Ovary (tissue), 7 donors: ENCODE measurements at regions not wholly inside any gene's neighbourhood (a gene's known extent, or its start where the extent isn't known, plus 50 kb on each side); places are given as distances from the start of the nearest gene placed in this dataset.

Source experiments
- DNase-seq, 5 donors: peaks; one replicate each; pipeline ENCODE4 v3.0.0-alpha.2; 2019 to 2020
- H3K27ac ChIP-seq, 2 donors: fragments of 200-600 bp; one replicate each; pipeline versions ENCODE4 v1.5.1 to v1.8.0; 2019 to 2022
- H3K27me3 ChIP-seq: fragments of 200-600 bp; one replicate; pipeline ENCODE4 v1.8.0; 2022
- H3K36me3 ChIP-seq: fragments of 200-600 bp; sonication (generic); one replicate; pipeline ENCODE4 v1.5.1; 2019
- H3K4me1 ChIP-seq: one replicate; pipeline ENCODE4 v1.8.1; 2013; ENCODE audit warnings: mild to moderate bottlenecking, moderate library complexity; ENCODE audit not compliant: insufficient read depth
- H3K4me3 ChIP-seq: fragments of 200-600 bp; sonication (generic); one replicate; pipeline ENCODE4 v1.5.1; 2017
- H3K9me3 ChIP-seq, 2 donors: fragments of 200-600 bp in 1 of 2; sonication (generic) in 1 of 2; one replicate each; pipeline versions ENCODE4 v1.5.1 to v1.8.1; 2013 to 2019; ENCODE audit warnings: mild to moderate bottlenecking in 1 of 2, moderate library complexity in 1 of 2
- EP300 ChIP-seq: sonication (generic); formaldehyde crosslinking; IDR thresholded peaks from one replicate; pipeline ENCODE4 v1.6.1; 2017; ENCODE audit warnings: antibody characterized with exemption
- POLR2A ChIP-seq: fragments of 450-650 bp; IDR thresholded peaks from one replicate; pipeline ENCODE4 v1.6.1; 2017; ENCODE audit warnings: antibody characterized with exemption, mild to moderate bottlenecking, moderate library complexity
- WGBS, 3 donors: extraction: QIAGEN DNeasy Blood & Tissue Kit in 1 of 3; methylation state at CpG; one replicate each; pipeline versions ENCODE4 v1.1.5 to v1.1.7; 2013 to 2017; 5-methylcytosine and 5-hydroxymethylcytosine counted together
- intact Hi-C, 4 donors: fragments of 100-400 bp; cut with DNase I; formaldehyde crosslinking; loops; one replicate each; pipeline versions ENCODE4 v1.11.0 to v1.15.1; 2022 to 2023
- TF ChIP-seq, protein P1 (sequence below), 3 donors: fragments of 450-650 bp in 2 of 3; fragments of 200-600 bp in 1 of 3; IDR thresholded peaks; one replicate each; pipeline versions ENCODE4 v1.5.1 to v1.8.0; 2016 to 2022; ENCODE audit warnings: antibody characterized with exemption in 3 of 3, mild to moderate bottlenecking in 1 of 3
- donor health status: DM: no; HTN: no; CAD: no; lungs with moderate emphysema.
- donor health status: DM: no; HTN: no; CAD: no.
- donor health status: Bipolar disorder and iron deficiency.
- donor health status: DM: no; HTN: no; CAD: no.
- donor health status: DM: yes; HTN: yes; CAD: no.

DNA sequence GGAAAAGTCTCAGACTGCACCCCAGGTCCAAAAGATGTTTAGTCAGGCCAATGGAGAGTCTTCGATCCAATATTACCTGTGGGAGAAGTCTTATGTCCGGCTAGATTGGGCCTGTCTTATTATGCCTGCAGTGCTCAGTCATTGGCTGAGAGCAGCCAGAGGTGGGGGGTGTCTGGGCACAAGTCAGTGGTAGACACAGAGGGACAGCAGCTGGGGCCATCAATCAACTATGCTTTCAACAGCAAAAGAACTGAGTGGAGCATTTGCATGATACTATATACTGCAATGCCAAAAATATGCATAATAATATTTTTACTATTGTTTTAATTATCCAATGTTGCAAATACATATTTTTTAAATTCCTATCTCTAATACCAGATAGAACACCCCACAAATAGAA, 298.6 kb upstream of the CDH20 start:
- no peaks in the 10 kb centered on the region for H3K9me3 ChIP-seq
- H3K27me3 ChIP-seq, result no peaks in the 10 kb centered on the region
- TF ChIP-seq, protein P1, sequence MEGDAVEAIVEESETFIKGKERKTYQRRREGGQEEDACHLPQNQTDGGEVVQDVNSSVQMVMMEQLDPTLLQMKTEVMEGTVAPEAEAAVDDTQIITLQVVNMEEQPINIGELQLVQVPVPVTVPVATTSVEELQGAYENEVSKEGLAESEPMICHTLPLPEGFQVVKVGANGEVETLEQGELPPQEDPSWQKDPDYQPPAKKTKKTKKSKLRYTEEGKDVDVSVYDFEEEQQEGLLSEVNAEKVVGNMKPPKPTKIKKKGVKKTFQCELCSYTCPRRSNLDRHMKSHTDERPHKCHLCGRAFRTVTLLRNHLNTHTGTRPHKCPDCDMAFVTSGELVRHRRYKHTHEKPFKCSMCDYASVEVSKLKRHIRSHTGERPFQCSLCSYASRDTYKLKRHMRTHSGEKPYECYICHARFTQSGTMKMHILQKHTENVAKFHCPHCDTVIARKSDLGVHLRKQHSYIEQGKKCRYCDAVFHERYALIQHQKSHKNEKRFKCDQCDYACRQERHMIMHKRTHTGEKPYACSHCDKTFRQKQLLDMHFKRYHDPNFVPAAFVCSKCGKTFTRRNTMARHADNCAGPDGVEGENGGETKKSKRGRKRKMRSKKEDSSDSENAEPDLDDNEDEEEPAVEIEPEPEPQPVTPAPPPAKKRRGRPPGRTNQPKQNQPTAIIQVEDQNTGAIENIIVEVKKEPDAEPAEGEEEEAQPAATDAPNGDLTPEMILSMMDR (IDR thresholded peaks at IDR 0.05), result no peak
- TF ChIP-seq EP300 (no peak), POLR2A (no peak)
- intact Hi-C loops, result no loop called here
- no peak for DNase-seq
- no peak overlapping the region for H3K27ac ChIP-seq
- WGBS, 3 donors, result 89 to 90% (median 89%) methylated on average over 2 of the region's 2 CpGs
- H3K36me3 ChIP-seq, result no peaks in the 10 kb centered on the region
- no peak overlapping the region for H3K4me3 ChIP-seq
- no peaks in the 10 kb centered on the region for H3K4me1 ChIP-seq

DNA sequence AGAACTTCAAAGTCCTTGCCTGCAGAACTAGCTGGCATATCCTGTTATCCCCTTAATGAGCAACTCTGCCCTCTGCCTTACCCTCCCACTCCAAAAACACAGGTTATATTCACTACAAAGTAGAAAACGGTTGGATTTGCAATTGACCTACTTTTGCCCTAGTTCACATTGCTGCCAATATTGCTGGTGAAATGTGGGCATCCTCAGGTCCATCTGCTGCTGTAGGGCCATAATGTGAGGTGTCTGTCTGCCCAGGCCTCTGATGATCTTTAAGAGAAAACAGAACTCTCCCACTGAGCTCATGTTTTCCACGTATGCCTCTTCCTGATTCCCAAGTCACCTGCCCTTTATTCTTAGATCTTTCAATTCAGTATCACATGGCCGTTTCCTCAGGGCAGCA, 294.0 kb upstream of the CDH20 start:
- Histone ChIP-seq H3K4me1 (no peaks in the 10 kb centered on the region), H3K9me3 (no peaks in the 10 kb centered on the region), H3K36me3 (no peaks in the 10 kb centered on the region), H3K27ac (no peak overlapping the region), H3K4me3 (no peak overlapping the region), H3K27me3 (no peaks in the 10 kb centered on the region)
- TF ChIP-seq EP300 (no peak), POLR2A (no peak)
- TF ChIP-seq, protein P1 (IDR thresholded peaks at IDR 0.05), result no peak
- intact Hi-C loops, result no loop called here
- 46 to 62% (median 48%) methylated on average over 3 of the region's 3 CpGs for WGBS, 3 donors
- no peak for DNase-seq

DNA sequence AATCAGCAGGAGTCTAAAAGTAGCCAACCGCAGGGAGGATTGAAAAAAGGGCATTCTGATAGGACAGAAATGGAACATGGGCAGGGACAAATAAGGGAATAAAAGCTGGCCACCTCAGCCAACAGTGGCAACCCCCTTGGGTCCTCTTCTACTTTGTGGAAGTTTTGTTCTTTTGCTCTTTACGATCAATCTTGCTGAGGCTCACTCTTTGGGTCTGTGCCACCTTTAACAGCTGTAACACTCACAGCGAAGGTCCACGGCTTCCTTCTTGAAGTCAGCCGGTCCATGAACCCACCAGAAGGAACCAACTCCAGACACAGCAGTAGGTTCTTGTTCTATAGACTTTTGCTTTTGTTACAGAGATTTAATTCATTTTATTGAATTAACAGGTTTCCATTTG, 285.4 kb upstream of the CDH20 start:
- no peak overlapping the region for H3K27ac ChIP-seq
- no peaks in the 10 kb centered on the region for H3K9me3 ChIP-seq
- intact Hi-C loops, result no loop called here
- 24 to 43% (median 25%) methylated on average over 5 of the region's 5 CpGs for WGBS, 3 donors
- no peak for TF ChIP-seq EP300
- TF ChIP-seq, protein P1 (IDR thresholded peaks at IDR 0.05), result no peak
- TF ChIP-seq POLR2A, result no peak
- no peaks in the 10 kb centered on the region for H3K36me3 ChIP-seq
- DNase-seq, result no peak
- H3K27me3 ChIP-seq, result no peaks in the 10 kb centered on the region
- H3K4me1 ChIP-seq, result peaks cover 2% of the 10 kb centered on the region
- H3K4me3 ChIP-seq, result no peak overlapping the region

DNA sequence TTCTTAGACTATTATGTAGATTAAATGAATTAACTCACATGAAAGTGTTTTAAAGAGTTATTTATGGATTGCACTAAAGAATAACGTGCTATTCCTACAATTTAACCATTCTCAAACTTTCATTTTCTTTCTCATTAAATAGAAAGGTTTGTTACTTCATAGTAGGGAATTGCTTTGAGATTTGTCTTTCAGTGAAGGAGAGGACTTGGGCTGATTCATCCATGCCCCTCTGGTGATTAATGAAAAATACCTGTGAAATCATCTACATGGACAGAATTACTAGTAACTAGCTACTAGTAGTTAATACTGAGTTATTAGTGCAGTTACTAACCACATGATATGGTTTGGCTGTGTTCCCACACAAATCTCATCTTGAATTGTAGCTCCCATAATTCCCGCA, 275.8 kb upstream of the CDH20 start:
- no peaks in the 10 kb centered on the region for H3K27me3 ChIP-seq
- no peak overlapping the region for H3K27ac ChIP-seq
- 79 to 87% (median 84%) methylated on average over 2 of the region's 2 CpGs for WGBS, 3 donors
- no peak overlapping the region for H3K4me3 ChIP-seq
- no peaks in the 10 kb centered on the region for H3K4me1 ChIP-seq
- intact Hi-C loops, result no loop called here
- H3K36me3 ChIP-seq, result no peaks in the 10 kb centered on the region
- no peak for DNase-seq
- TF ChIP-seq, protein P1 (IDR thresholded peaks at IDR 0.05), result no peak
- no peak for TF ChIP-seq POLR2A
- no peaks in the 10 kb centered on the region for H3K9me3 ChIP-seq

DNA sequence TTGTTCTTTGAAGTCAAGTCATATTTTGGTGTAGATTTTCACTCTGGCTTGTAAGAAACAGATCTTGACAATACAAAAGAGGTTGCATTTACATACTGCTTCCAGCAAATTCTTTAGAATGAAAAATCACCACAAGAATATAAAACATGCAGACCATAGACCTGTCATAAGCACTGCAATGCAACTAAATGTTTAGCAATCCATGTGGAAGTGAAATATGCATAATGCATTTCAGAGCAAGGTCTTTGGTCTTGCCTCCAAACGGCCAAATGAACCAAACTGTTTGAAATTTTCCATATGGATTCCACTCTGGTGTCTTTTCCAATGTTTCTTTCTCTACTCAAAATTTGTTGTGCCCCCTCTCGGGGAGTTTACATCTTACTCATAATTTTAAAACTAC, 271.0 kb upstream of the CDH20 start:
- WGBS, 3 donors, result 22 to 25% (median 24%) methylated on average over 2 of the region's 2 CpGs
- Histone ChIP-seq H3K27me3 (no peaks in the 10 kb centered on the region), H3K4me3 (no peak overlapping the region), H3K9me3 (no peaks in the 10 kb centered on the region), H3K27ac (no peak overlapping the region), H3K36me3 (no peaks in the 10 kb centered on the region), H3K4me1 (no peaks in the 10 kb centered on the region)
- no peak for DNase-seq
- TF ChIP-seq POLR2A, result no peak
- TF ChIP-seq, protein P1 (IDR thresholded peaks at IDR 0.05), result no peak
- TF ChIP-seq EP300, result no peak
- intact Hi-C loops, result no loop called here
